K562 (cell line): ENCODE measurements at regions not wholly inside any gene's neighbourhood (a gene's known extent, or its start where the extent isn't known, plus 50 kb on each side); places are given as distances from the start of the nearest gene placed in this dataset.

Experiments
- ATAC-seq: fragments of 200-7000 bp; cut with Tn5 transposase; 3 replicates; pipeline ENCODE4 v1.9.1; 2020; ENCODE audit warnings: moderate library complexity
- BruUV-seq: library from RNA; stranded (reverse); fragments of 400-500 nt; replicated peaks from 2 replicates; lab custom pipeline; 2021; lab: Mats Ljungman, UMichigan
- CTCF ChIA-PET: fragments of 300-600 bp; formaldehyde crosslinking; extraction: SDS; loops from one replicate; lab custom pipeline; 2021; ENCODE audit warnings: low intra/inter-chr PET ratio; lab: Yijun Ruan, JAX
- POLR2A ChIA-PET: fragments of 300-600, 350-650 bp; sonication (Branson Sonifier 250); formaldehyde crosslinking; extraction: SDS; loops from one replicate; lab custom pipeline; 2021; ENCODE audit warnings: antibody characterized with exemption, inconsistent platforms; lab: Yijun Ruan, JAX
- DNase-seq, 4 experiments: peaks; one replicate each; pipeline versions ENCODE4 v3.0.0 to v3.0.0-alpha.2; 2011 to 2018; ENCODE audit warnings: low spot score in 3 of 4, mixed read lengths in 3 of 4; ENCODE audit errors: extremely low read depth in 1 of 4
- FAIRE-seq: peaks from 2 replicates; lab custom pipeline; 2011; peaks lifted over from hg19 to GRCh38; lab: Jason Lieb, UNC
- H2AFZ ChIP-seq: 2 replicates; pipeline ENCODE4 v1.6.0; 2011; ENCODE audit warnings: low read depth, low read length, control low read depth, inconsistent platforms
- H3K27ac ChIP-seq: fragments of 200-600 bp; 3 replicates; pipeline ENCODE4 v1.8.0; 2011; ENCODE audit warnings: low read depth, mild to moderate bottlenecking, control low read depth, inconsistent platforms, low read length, moderate library complexity, mixed read lengths; ENCODE audit errors: extremely low read depth
- H3K27me3 ChIP-seq, 2 experiments: fragments of 300-600 bp in 1 of 2; 2 replicates in 1 of 2; 3 replicates in 1 of 2; pipeline versions ENCODE4 v1.6.0 to v1.8.0; 2011; ENCODE audit warnings: inconsistent platforms in 2 of 2, low read length in 2 of 2, mild to moderate bottlenecking in 1 of 2, mixed read lengths in 1 of 2, moderate library complexity in 1 of 2; ENCODE audit not compliant: control insufficient read depth in 2 of 2, insufficient read depth in 2 of 2
- H3K36me3 ChIP-seq: fragments of 300-600 bp; 3 replicates; pipeline ENCODE4 v1.8.0; 2011; ENCODE audit warnings: mild to moderate bottlenecking, low read length, inconsistent platforms; ENCODE audit not compliant: control insufficient read depth, insufficient read depth
- H3K4me1 ChIP-seq, 2 experiments: fragments of 200-600 bp in 1 of 2; replicated peaks in 1 of 2; 2 replicates in 1 of 2; 3 replicates in 1 of 2; pipeline versions ENCODE4 v1.5.1 to v1.8.0; 2011; ENCODE audit warnings: inconsistent platforms in 2 of 2, low read length in 2 of 2, mild to moderate bottlenecking in 1 of 2, mixed read lengths in 1 of 2, moderate library complexity in 1 of 2; ENCODE audit not compliant: control insufficient read depth in 2 of 2, insufficient read depth in 2 of 2
- H3K4me2 ChIP-seq: 2 replicates; pipeline ENCODE4 v1.6.1; 2011; ENCODE audit warnings: low read length, control low read depth, inconsistent platforms, mixed read lengths; ENCODE audit not compliant: insufficient read depth
- H3K4me3 ChIP-seq: fragments of 200-600 bp; sonication (generic), shearing (Covaris generic); 2 replicates; pipeline ENCODE4 v1.5.1; 2016; ENCODE audit warnings: control low read depth, inconsistent platforms
- H3K79me2 ChIP-seq: fragments of 200-600 bp; 3 replicates; pipeline ENCODE4 v1.8.0; 2011; ENCODE audit warnings: low read length, inconsistent platforms; ENCODE audit not compliant: control insufficient read depth, insufficient read depth
- H3K9ac ChIP-seq, 2 experiments: 2 replicates each; pipeline versions ENCODE4 v1.6.0 to v1.6.1; 2011; ENCODE audit warnings: low read depth in 2 of 2, low read length in 2 of 2, control low read depth in 1 of 2, inconsistent platforms in 1 of 2, mild to moderate bottlenecking in 1 of 2, mixed read lengths in 1 of 2; ENCODE audit not compliant: insufficient read depth in 1 of 2
- H3K9me1 ChIP-seq: one replicate; pipeline ENCODE4 v1.6.0; 2011; ENCODE audit warnings: inconsistent platforms, mild to moderate bottlenecking, low read length, moderate library complexity; ENCODE audit not compliant: control insufficient read depth, insufficient read depth
- H3K9me3 ChIP-seq: replicated peaks from 2 replicates; pipeline ENCODE4 v1.5.1; 2011; ENCODE audit warnings: low read depth, low read length, inconsistent platforms; ENCODE audit not compliant: control insufficient read depth, insufficient read depth
- H4K20me1 ChIP-seq: replicated peaks from 2 replicates; pipeline ENCODE4 v1.6.1; 2011; ENCODE audit warnings: low read length, inconsistent platforms, mixed read lengths; ENCODE audit not compliant: control insufficient read depth, insufficient read depth
- GTF2E2 ChIP-seq: fragments of 200-800 bp; sonication (Bioruptor generic); IDR thresholded peaks from 2 replicates; pipeline ENCODE4 v1.6.1; 2016; ENCODE audit warnings: missing genetic modification characterization, missing compliant biosample characterization
- HNRNPH1 ChIP-seq: fragments of 200-400 bp; formaldehyde crosslinking; optimal IDR thresholded peaks from 2 replicates; pipeline ENCODE3; 2017; ENCODE audit warnings: low read depth, mild to moderate bottlenecking, low read length, moderate library complexity
- NCOA6 ChIP-seq: fragments of 450-650 bp; IDR thresholded peaks from 2 replicates; pipeline ENCODE4 v1.6.1; 2017; ENCODE audit warnings: mild to moderate bottlenecking
- PHF21A ChIP-seq: fragments of 450-650 bp; IDR thresholded peaks from 2 replicates; pipeline ENCODE4 v1.6.1; 2017; ENCODE audit warnings: low read depth, borderline replicate concordance
- TAF15 ChIP-seq: fragments of 200-400 bp; formaldehyde crosslinking; IDR thresholded peaks from 2 replicates; pipeline ENCODE4 v1.6.1; 2017; ENCODE audit warnings: mild to moderate bottlenecking, low read depth, low read length, moderate library complexity
- ZNF197 ChIP-seq: fragments of 200-800 bp; sonication (Bioruptor generic); IDR thresholded peaks from 2 replicates; pipeline ENCODE4 v1.6.1; 2016; ENCODE audit warnings: low read depth, missing genetic modification characterization, missing compliant biosample characterization
- WGBS: fragments of 100-300 bp; shearing (Covaris generic); methylation state at CpG from one replicate; pipeline ENCODE4 v1.1.6; 2016; ENCODE audit warnings: low coverage, mixed read lengths; ENCODE audit not compliant: insufficient coverage; ENCODE audit errors: missing lambda C conversion rate; 5-methylcytosine and 5-hydroxymethylcytosine counted together
- in situ Hi-C: fragments of 300-500 bp; cut with MboI; formaldehyde crosslinking; loops from 4 replicates; pipeline ENCODE4 v1.15.0; 2018; ENCODE audit warnings: inconsistent platforms, mixed read lengths
- intact Hi-C: fragments of 100-400 bp; cut with micrococcal nuclease; formaldehyde crosslinking; loops from 2 replicates; pipeline ENCODE4 v1.14.2; 2022
- TF ChIP-seq, protein P1 (sequence below), 2 experiments: fragments of 450-650 bp in 1 of 2; sonication (generic) in 1 of 2; formaldehyde crosslinking; conservative IDR thresholded peaks; 2 replicates each; pipeline versions ENCODE4 v1.4.0 to v1.8.1; 2020 to 2022; ENCODE audit warnings: mild to moderate bottlenecking in 1 of 2, missing genetic modification reagents in 1 of 2
- TF ChIP-seq, protein P2 (sequence below), 2 experiments: fragments of 450-650 bp; formaldehyde crosslinking in 1 of 2; IDR thresholded peaks; 2 replicates each; pipeline versions ENCODE4 v1.4.0 to v1.6.1; 2014 to 2020; ENCODE audit warnings: mild to moderate bottlenecking in 2 of 2, borderline replicate concordance in 1 of 2, low read depth in 1 of 2

DNA sequence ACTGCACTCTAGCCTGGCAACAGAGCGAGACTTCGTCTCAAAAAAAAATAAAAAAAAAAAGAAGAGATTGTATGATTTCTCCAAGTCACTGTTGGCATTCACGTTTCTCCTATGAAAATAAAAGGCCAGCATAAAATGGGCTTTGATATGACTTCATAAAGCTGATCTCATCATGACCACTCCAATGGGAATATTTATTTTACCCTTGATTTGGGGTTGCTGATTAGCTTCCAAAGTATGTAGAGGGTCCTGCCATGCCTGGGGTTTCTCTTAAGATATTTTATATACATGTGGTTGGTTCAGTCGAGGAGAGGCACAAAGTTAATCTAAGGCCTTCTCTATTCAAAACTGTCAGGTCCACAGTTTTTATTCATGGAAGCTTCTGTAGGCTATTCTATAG, 247.0 kb upstream of the TNC start:
- Histone ChIP-seq H3K27ac (no peak overlapping the region), H3K4me2 (no peak overlapping the region), H3K4me1 (no peaks in the 10 kb centered on the region), H3K79me2 (no peaks in the 10 kb centered on the region)
- POLR2A ChIA-PET: no interaction called here
- CTCF ChIA-PET: no interaction called here
- intact Hi-C loops: no loop called here
- TF ChIP-seq NCOA6 (no peak), HNRNPH1 (no peak)
- TF ChIP-seq, all 486 proteins: peak for 0
- in situ Hi-C loops: no loop called here
- Histone ChIP-seq H3K9me1 (no peaks in the 10 kb centered on the region), H3K9ac (no peak overlapping the region), H4K20me1 (no peaks in the 10 kb centered on the region), H2AFZ (no peak overlapping the region), H3K36me3 (no peaks in the 10 kb centered on the region), H3K9me3 (peaks cover 2% of the 10 kb centered on the region; the same call in 1 of the 2 replicates), H3K27me3 (no peaks in the 10 kb centered on the region), H3K4me3 (no peak overlapping the region)
- BruUV-seq: no TSS peak
- 0% methylated on average over 4 of the region's 4 CpGs for WGBS
- FAIRE-seq (no peak), ATAC-seq (no peak), DNase-seq (no peak)

GRCh38 chr9:115367321-115367720, 249.4 kb upstream of the TNC start:
- Histone ChIP-seq H4K20me1 (no peaks in the 10 kb centered on the region), H3K27me3 (no peaks in the 10 kb centered on the region), H3K9me1 (no peaks in the 10 kb centered on the region), H3K9ac (no peak overlapping the region), H3K27ac (no peak overlapping the region), H3K9me3 (peaks cover 2% of the 10 kb centered on the region; the same call in 1 of the 2 replicates), H3K79me2 (no peaks in the 10 kb centered on the region), H2AFZ (no peak overlapping the region), H3K4me1 (no peaks in the 10 kb centered on the region), H3K4me2 (no peak overlapping the region), H3K36me3 (no peaks in the 10 kb centered on the region), H3K4me3 (no peak overlapping the region)
- ATAC-seq (no peak), FAIRE-seq (no peak), DNase-seq (no peak)
- WGBS: 0% methylated on average over 4 of the region's 4 CpGs
- in situ Hi-C loops (no loop called here), intact Hi-C loops (no loop called here)
- no TSS peak for BruUV-seq
- CTCF ChIA-PET: no interaction called here
- POLR2A ChIA-PET: no interaction called here
- no peak for TF ChIP-seq ZNF197
- TF ChIP-seq TAF15: no peak
- TF ChIP-seq PHF21A: no peak
- TF ChIP-seq, protein P1, sequence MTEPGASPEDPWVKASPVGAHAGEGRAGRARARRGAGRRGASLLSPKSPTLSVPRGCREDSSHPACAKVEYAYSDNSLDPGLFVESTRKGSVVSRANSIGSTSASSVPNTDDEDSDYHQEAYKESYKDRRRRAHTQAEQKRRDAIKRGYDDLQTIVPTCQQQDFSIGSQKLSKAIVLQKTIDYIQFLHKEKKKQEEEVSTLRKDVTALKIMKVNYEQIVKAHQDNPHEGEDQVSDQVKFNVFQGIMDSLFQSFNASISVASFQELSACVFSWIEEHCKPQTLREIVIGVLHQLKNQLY (CRISPR knock-in tag; conservative IDR thresholded peaks at IDR 0.05): no peak
- TF ChIP-seq, protein P2, sequence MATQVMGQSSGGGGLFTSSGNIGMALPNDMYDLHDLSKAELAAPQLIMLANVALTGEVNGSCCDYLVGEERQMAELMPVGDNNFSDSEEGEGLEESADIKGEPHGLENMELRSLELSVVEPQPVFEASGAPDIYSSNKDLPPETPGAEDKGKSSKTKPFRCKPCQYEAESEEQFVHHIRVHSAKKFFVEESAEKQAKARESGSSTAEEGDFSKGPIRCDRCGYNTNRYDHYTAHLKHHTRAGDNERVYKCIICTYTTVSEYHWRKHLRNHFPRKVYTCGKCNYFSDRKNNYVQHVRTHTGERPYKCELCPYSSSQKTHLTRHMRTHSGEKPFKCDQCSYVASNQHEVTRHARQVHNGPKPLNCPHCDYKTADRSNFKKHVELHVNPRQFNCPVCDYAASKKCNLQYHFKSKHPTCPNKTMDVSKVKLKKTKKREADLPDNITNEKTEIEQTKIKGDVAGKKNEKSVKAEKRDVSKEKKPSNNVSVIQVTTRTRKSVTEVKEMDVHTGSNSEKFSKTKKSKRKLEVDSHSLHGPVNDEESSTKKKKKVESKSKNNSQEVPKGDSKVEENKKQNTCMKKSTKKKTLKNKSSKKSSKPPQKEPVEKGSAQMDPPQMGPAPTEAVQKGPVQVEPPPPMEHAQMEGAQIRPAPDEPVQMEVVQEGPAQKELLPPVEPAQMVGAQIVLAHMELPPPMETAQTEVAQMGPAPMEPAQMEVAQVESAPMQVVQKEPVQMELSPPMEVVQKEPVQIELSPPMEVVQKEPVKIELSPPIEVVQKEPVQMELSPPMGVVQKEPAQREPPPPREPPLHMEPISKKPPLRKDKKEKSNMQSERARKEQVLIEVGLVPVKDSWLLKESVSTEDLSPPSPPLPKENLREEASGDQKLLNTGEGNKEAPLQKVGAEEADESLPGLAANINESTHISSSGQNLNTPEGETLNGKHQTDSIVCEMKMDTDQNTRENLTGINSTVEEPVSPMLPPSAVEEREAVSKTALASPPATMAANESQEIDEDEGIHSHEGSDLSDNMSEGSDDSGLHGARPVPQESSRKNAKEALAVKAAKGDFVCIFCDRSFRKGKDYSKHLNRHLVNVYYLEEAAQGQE (IDR thresholded peaks at IDR 0.05; ENCODE audit: borderline replicate concordance): no peak
- TF ChIP-seq, protein P2 (CRISPR knock-in tag; IDR thresholded peaks at IDR 0.05; ENCODE audit: low read depth): no peak
- TF ChIP-seq GTF2E2 (tag): no peak
